Nephron progenitor cell (in vitro differentiated cells): ENCODE measurements at regions not wholly inside any gene's neighbourhood (a gene's known extent, or its start where the extent isn't known, plus 50 kb on each side); places are given as distances from the start of the nearest gene placed in this dataset.

Experiments used
- DNase-seq: peaks from one replicate; pipeline ENCODE4 v3.0.0; 2021
- H3K27ac Mint-ChIP-seq: 2 replicates; pipeline ENCODE4 v1.8.0; 2021; ENCODE audit warnings: mild to moderate bottlenecking, moderate library complexity, mixed read lengths
- H3K27me3 Mint-ChIP-seq: 2 replicates; pipeline ENCODE4 v1.8.0; 2021; ENCODE audit warnings: mild to moderate bottlenecking, low read depth, mixed read lengths; ENCODE audit not compliant: poor library complexity
- H3K36me3 Mint-ChIP-seq: 2 replicates; pipeline ENCODE4 v1.8.0; 2021; ENCODE audit warnings: low read depth, mixed read lengths
- H3K4me1 Mint-ChIP-seq: 2 replicates; pipeline ENCODE4 v1.8.0; 2021; ENCODE audit warnings: mixed read lengths
- H3K4me3 Mint-ChIP-seq: 2 replicates; pipeline ENCODE4 v1.8.0; 2021; ENCODE audit warnings: mild to moderate bottlenecking, moderate library complexity, mixed read lengths
- H3K9me3 Mint-ChIP-seq: 2 replicates; pipeline ENCODE4 v1.8.0; 2021; ENCODE audit warnings: mild to moderate bottlenecking, moderate library complexity, mixed read lengths
- TF ChIP-seq, protein P1 (sequence below): fragments of 200-600 bp; sonication (generic); IDR thresholded peaks from 2 replicates; pipeline ENCODE4 v1.5.0; 2021; ENCODE audit warnings: antibody characterized with exemption

DNA sequence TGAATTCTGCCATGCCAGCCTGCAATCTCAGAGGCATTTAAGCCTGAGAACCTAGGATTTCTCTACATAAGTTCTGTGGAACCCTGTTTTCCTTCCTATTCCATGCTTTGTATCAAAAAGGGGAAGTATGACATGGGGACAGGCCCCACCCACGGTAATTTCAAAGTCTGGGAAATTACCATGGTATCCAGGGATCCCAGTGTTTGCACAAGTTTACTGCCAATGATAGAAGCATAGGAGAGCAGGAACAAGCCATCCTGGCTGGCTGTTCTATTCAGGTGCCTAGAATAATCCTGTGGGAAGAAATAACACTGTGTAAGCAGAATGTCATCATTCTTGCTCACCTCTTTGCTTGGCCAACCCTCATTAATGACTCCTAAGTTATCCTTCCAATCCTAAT lies 53.8 kb upstream of the ATP1B1 start:
- H3K36me3 Mint-ChIP-seq = no peaks in the 10 kb centered on the region
- no peak overlapping the region for H3K27ac Mint-ChIP-seq
- DNase-seq = no peak
- H3K4me1 Mint-ChIP-seq = peaks cover 12% of the 10 kb centered on the region
- TF ChIP-seq, protein P1, sequence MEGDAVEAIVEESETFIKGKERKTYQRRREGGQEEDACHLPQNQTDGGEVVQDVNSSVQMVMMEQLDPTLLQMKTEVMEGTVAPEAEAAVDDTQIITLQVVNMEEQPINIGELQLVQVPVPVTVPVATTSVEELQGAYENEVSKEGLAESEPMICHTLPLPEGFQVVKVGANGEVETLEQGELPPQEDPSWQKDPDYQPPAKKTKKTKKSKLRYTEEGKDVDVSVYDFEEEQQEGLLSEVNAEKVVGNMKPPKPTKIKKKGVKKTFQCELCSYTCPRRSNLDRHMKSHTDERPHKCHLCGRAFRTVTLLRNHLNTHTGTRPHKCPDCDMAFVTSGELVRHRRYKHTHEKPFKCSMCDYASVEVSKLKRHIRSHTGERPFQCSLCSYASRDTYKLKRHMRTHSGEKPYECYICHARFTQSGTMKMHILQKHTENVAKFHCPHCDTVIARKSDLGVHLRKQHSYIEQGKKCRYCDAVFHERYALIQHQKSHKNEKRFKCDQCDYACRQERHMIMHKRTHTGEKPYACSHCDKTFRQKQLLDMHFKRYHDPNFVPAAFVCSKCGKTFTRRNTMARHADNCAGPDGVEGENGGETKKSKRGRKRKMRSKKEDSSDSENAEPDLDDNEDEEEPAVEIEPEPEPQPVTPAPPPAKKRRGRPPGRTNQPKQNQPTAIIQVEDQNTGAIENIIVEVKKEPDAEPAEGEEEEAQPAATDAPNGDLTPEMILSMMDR = no peak
- peaks cover 12% of the 10 kb centered on the region for H3K27me3 Mint-ChIP-seq
- no peak overlapping the region for H3K4me3 Mint-ChIP-seq
- no peaks in the 10 kb centered on the region for H3K9me3 Mint-ChIP-seq

DNA sequence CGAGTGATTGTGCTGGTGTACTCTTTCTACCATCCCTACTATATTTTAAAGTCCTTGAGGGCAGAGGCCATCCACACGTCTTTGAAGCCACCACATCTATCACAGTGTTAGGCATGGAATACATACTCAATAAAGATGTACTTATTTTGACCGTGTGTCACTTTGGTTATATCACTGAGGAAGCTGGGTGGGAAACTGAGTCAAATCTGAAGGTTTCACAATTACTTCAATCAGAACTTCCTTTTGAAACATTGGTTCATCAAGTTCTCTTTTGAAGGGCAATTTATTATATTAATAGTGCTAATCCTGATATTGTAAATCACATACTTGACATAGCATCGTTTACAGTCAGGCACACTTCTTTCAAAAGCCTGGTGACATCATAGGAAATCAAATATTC lies 53.3 kb upstream of the ATP1B1 start:
- DNase-seq = no peak
- TF ChIP-seq, protein P1 = no peak
- H3K9me3 Mint-ChIP-seq = no peaks in the 10 kb centered on the region
- no peak overlapping the region for H3K27ac Mint-ChIP-seq
- H3K4me1 Mint-ChIP-seq = peaks cover 12% of the 10 kb centered on the region
- peaks cover 12% of the 10 kb centered on the region for H3K27me3 Mint-ChIP-seq
- H3K36me3 Mint-ChIP-seq = no peaks in the 10 kb centered on the region
- H3K4me3 Mint-ChIP-seq = no peak overlapping the region
